Endothelial cell of umbilical vein (primary cell): ENCODE measurements at regions not wholly inside any gene's neighbourhood (a gene's known extent, or its start where the extent isn't known, plus 50 kb on each side); places are given as distances from the start of the nearest gene placed in this dataset.

Source experiments
- BruUV-seq: library from RNA; stranded (reverse); fragments of 400-500 nt; replicated peaks from 2 replicates; lab custom pipeline; 2021; lab: Mats Ljungman, UMichigan
- CTCF ChIA-PET: fragments of 300-600, 350-600 bp; sonication (Branson Sonifier 250); formaldehyde crosslinking; loops from one replicate; lab custom pipeline; 2021; ENCODE audit warnings: antibody characterized with exemption, inconsistent platforms; lab: Charles Lee
- POLR2A ChIA-PET: fragments of 300-600, 350-600 bp; sonication (Branson Sonifier 250); formaldehyde crosslinking; loops from one replicate; lab custom pipeline; 2021; ENCODE audit warnings: antibody characterized with exemption, inconsistent platforms; lab: Charles Lee
- DNase-seq: peaks from one replicate; pipeline ENCODE4 v3.0.0-alpha.2; 2011; ENCODE audit warnings: low read depth, low spot score
- FAIRE-seq: peaks from 2 replicates; lab custom pipeline; 2011; peaks lifted over from hg19 to GRCh38; lab: Jason Lieb, UNC
- H2AFZ ChIP-seq: 2 replicates; pipeline ENCODE4 v1.6.0; 2012; ENCODE audit warnings: low read depth, low read length, control low read depth, inconsistent platforms
- H3K27ac ChIP-seq: 2 replicates; pipeline ENCODE4 v1.5.1; 2011; ENCODE audit warnings: low read depth, mild to moderate bottlenecking, control low read depth, low read length, moderate library complexity; ENCODE audit not compliant: insufficient read depth
- H3K27me3 ChIP-seq, 2 experiments: 2 replicates each; pipeline versions ENCODE4 v1.6.0 to v1.6.1; 2011; ENCODE audit warnings: low read length in 2 of 2, mixed read lengths in 1 of 2; ENCODE audit not compliant: control insufficient read depth in 2 of 2, insufficient read depth in 2 of 2
- H3K36me3 ChIP-seq, 2 experiments: 2 replicates in 1 of 2; 3 replicates in 1 of 2; pipeline ENCODE4 v1.5.1; 2011; ENCODE audit warnings: low read length in 2 of 2, mild to moderate bottlenecking in 1 of 2, moderate library complexity in 1 of 2; ENCODE audit not compliant: control insufficient read depth in 2 of 2, insufficient read depth in 2 of 2; ENCODE audit errors: extremely low read depth in 1 of 2
- H3K4me1 ChIP-seq: 3 replicates; pipeline ENCODE4 v1.5.1; 2011; ENCODE audit warnings: mild to moderate bottlenecking, low read length; ENCODE audit not compliant: control insufficient read depth, insufficient read depth; ENCODE audit errors: extremely low read depth
- H3K4me2 ChIP-seq: 2 replicates; pipeline ENCODE4 v1.6.1; 2011; ENCODE audit warnings: low read length, control low read depth, mixed read lengths; ENCODE audit not compliant: insufficient read depth
- H3K4me3 ChIP-seq, 3 experiments: fragments of 200-600 bp in 1 of 3; sonication (generic), shearing (Covaris generic) in 1 of 3; replicated peaks in 1 of 3; 2 replicates each; pipeline ENCODE4 v1.5.1; 2011 to 2016; ENCODE audit warnings: control low read depth in 3 of 3, low read length in 3 of 3, mild to moderate bottlenecking in 2 of 3, inconsistent platforms in 1 of 3, low read depth in 1 of 3, moderate library complexity in 1 of 3; ENCODE audit not compliant: insufficient read depth in 1 of 3
- H3K79me2 ChIP-seq: 2 replicates; pipeline ENCODE4 v1.6.0; 2012; ENCODE audit warnings: low read length, inconsistent platforms; ENCODE audit not compliant: control insufficient read depth, insufficient read depth
- H3K9ac ChIP-seq: replicated peaks from 2 replicates; pipeline ENCODE3; 2011; ENCODE audit warnings: low read length, control low read depth; ENCODE audit not compliant: insufficient read depth; ENCODE audit errors: extremely low read depth
- H3K9me1 ChIP-seq: replicated peaks from 3 replicates; pipeline ENCODE4 v1.6.0; 2011; ENCODE audit warnings: mild to moderate bottlenecking, low read length; ENCODE audit not compliant: control insufficient read depth, insufficient read depth; ENCODE audit errors: extremely low read depth
- H3K9me3 ChIP-seq: replicated peaks from 2 replicates; pipeline ENCODE4 v1.5.1; 2012; ENCODE audit warnings: low read length, inconsistent platforms; ENCODE audit not compliant: control insufficient read depth, insufficient read depth
- H4K20me1 ChIP-seq: replicated peaks from 2 replicates; pipeline ENCODE3; 2011; ENCODE audit warnings: mild to moderate bottlenecking, low read length; ENCODE audit not compliant: control insufficient read depth, insufficient read depth; ENCODE audit errors: extremely low read depth
- EZH2 ChIP-seq: IDR thresholded peaks from 2 replicates; pipeline ENCODE4 v1.6.1; 2012; ENCODE audit warnings: borderline replicate concordance, low read depth, mild to moderate bottlenecking, moderate library complexity, low read length, inconsistent platforms; ENCODE audit not compliant: severe bottlenecking
- FOS ChIP-seq: IDR thresholded peaks from 2 replicates; pipeline ENCODE4 v1.6.1; 2011; ENCODE audit warnings: mild to moderate bottlenecking, low read length, moderate library complexity, borderline replicate concordance; ENCODE audit not compliant: insufficient read depth
- GATA2 ChIP-seq: IDR thresholded peaks from 2 replicates; pipeline ENCODE4 v1.7.0; 2011; ENCODE audit warnings: low read depth, mild to moderate bottlenecking, moderate library complexity, mixed read lengths, low read length; ENCODE audit not compliant: insufficient read length, insufficient read depth
- JUN ChIP-seq: IDR thresholded peaks from 2 replicates; pipeline ENCODE4 v1.6.1; 2011; ENCODE audit warnings: borderline replicate concordance, low read depth; ENCODE audit not compliant: insufficient read length, insufficient read depth
- MYC ChIP-seq: IDR thresholded peaks from one replicate; pipeline ENCODE4 v1.6.1; 2011; ENCODE audit warnings: mild to moderate bottlenecking, low read depth, low read length
- POLR2A ChIP-seq: IDR thresholded peaks from 2 replicates; pipeline ENCODE4 v1.6.1; 2012; ENCODE audit warnings: low read depth, mild to moderate bottlenecking, control low read depth, low read length
- POLR2AphosphoS5 ChIP-seq: IDR thresholded peaks from 2 replicates; pipeline ENCODE4 v1.6.1; 2012; ENCODE audit warnings: low read depth, mild to moderate bottlenecking, control low read depth, low read length, moderate library complexity; ENCODE audit not compliant: insufficient read depth
- dilution Hi-C: fragments of 300-500 bp; cut with MboI; formaldehyde crosslinking; loops from one replicate; pipeline ENCODE4 v1.15.0; 2019; ENCODE audit warnings: low sequenced_read_pairs; ENCODE audit not compliant: extremely low pct_ligation_motif_present
- intact Hi-C: fragments of 100-400 bp; cut with micrococcal nuclease; formaldehyde crosslinking; loops from one replicate; pipeline ENCODE4 v1.10.0; 2022
- TF ChIP-seq, protein P1 (sequence below), 2 donors: IDR thresholded peaks; 1 replicate in 1 of 2; 2 replicates in 1 of 2; pipeline ENCODE4 v1.5.1; 2011; ENCODE audit warnings: low read length in 2 of 2, mild to moderate bottlenecking in 2 of 2, moderate library complexity in 2 of 2, control low read depth in 1 of 2, inconsistent platforms in 1 of 2, low read depth in 1 of 2; ENCODE audit not compliant: insufficient read depth in 1 of 2; ENCODE audit errors: extremely low read depth in 1 of 2
- TF ChIP-seq, protein P2 (sequence below): IDR thresholded peaks from 2 replicates; pipeline ENCODE4 v1.6.1; 2011; ENCODE audit not compliant: insufficient read depth, insufficient read length

DNA sequence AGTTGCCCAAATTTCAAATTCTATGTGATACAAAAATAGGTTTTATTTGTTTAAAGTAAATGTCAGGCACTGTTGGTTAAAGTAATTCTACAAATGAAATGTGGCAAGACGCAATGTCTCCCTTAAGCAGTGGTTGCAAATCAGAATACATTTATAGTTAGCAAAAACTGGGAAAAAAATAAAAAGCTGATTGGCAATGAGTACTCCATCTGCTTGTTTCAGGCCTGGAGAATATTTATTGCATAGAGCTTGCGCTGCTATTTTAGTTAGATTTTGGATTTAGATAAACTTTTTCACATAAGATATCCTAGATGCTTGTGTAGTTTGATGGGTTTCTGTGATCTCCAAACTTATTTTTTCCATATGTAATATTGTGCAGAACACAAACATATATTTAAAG lies 224.0 kb upstream of the MPPED2 start:
- ChIA-PET POLR2A (no interaction called here), CTCF (no interaction called here)
- no peaks in the 10 kb centered on the region for H4K20me1 ChIP-seq
- no peak overlapping the region for H3K27ac ChIP-seq
- intact Hi-C loops = no loop called here
- no peaks in the 10 kb centered on the region for H3K27me3 ChIP-seq
- dilution Hi-C loops = no loop called here
- H3K36me3 ChIP-seq = no peaks in the 10 kb centered on the region
- no peak overlapping the region for H2AFZ ChIP-seq
- no TSS peak for BruUV-seq
- no peaks in the 10 kb centered on the region for H3K9me1 ChIP-seq
- TF ChIP-seq GATA2 (no peak), MYC (no peak), POLR2AphosphoS5 (no peak), JUN (no peak), POLR2A (no peak), FOS (no peak), EZH2 (no peak)
- TF ChIP-seq, protein P1, sequence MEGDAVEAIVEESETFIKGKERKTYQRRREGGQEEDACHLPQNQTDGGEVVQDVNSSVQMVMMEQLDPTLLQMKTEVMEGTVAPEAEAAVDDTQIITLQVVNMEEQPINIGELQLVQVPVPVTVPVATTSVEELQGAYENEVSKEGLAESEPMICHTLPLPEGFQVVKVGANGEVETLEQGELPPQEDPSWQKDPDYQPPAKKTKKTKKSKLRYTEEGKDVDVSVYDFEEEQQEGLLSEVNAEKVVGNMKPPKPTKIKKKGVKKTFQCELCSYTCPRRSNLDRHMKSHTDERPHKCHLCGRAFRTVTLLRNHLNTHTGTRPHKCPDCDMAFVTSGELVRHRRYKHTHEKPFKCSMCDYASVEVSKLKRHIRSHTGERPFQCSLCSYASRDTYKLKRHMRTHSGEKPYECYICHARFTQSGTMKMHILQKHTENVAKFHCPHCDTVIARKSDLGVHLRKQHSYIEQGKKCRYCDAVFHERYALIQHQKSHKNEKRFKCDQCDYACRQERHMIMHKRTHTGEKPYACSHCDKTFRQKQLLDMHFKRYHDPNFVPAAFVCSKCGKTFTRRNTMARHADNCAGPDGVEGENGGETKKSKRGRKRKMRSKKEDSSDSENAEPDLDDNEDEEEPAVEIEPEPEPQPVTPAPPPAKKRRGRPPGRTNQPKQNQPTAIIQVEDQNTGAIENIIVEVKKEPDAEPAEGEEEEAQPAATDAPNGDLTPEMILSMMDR (IDR thresholded peaks at IDR 0.05; ENCODE audit: extremely low read depth in 1 of 2, insufficient read depth in 1 of 2, low read depth in 1 of 2, low read length in 2 of 2) = no peak
- TF ChIP-seq, protein P2, sequence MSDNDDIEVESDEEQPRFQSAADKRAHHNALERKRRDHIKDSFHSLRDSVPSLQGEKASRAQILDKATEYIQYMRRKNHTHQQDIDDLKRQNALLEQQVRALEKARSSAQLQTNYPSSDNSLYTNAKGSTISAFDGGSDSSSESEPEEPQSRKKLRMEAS = no peak
- H3K4me1 ChIP-seq = no peaks in the 10 kb centered on the region
- no peak for FAIRE-seq
- DNase-seq = no peak
- no peak overlapping the region for H3K4me2 ChIP-seq
- no peak overlapping the region for H3K9ac ChIP-seq
- no peak overlapping the region for H3K4me3 ChIP-seq
- no peaks in the 10 kb centered on the region for H3K9me3 ChIP-seq
- no peaks in the 10 kb centered on the region for H3K79me2 ChIP-seq
